H54 (cell line): ENCODE measurements at regions not wholly inside any gene's neighbourhood (a gene's known extent, or its start where the extent isn't known, plus 50 kb on each side); places are given as distances from the start of the nearest gene placed in this dataset.

ENCODE experiments used
- DNase-seq: peaks from one replicate; pipeline ENCODE4 v3.0.0; 2011; ENCODE audit warnings: low spot score, mixed read lengths; ENCODE audit not compliant: insufficient read length
- FAIRE-seq: peaks from 3 replicates; lab custom pipeline; 2011; peaks lifted over from hg19 to GRCh38; lab: Jason Lieb, UNC
- POLR2A ChIP-seq: IDR thresholded peaks from 2 replicates; pipeline ENCODE4 v1.6.1; 2011; ENCODE audit warnings: low read depth, mild to moderate bottlenecking, low read length

- DNase-seq (no peak), FAIRE-seq (peak; percentile 36)
- TF ChIP-seq POLR2A = no peak
Measured at GRCh38 chr15:38893925-38894242, 329.3 kb upstream of the RASGRP1 start.

- TF ChIP-seq POLR2A = no peak
- DNase-seq (no peak), FAIRE-seq (peak; percentile 93)
Measured at GRCh38 chr15:38894243-38894948, 329.8 kb upstream of the RASGRP1 start.

- DNase-seq (no peak), FAIRE-seq (peak; percentile 30)
- no peak for TF ChIP-seq POLR2A
Measured at GRCh38 chr15:38895326-38896255, 331.0 kb upstream of the RASGRP1 start.

GRCh38 chr15:38896647-38897046, 332.0 kb upstream of the RASGRP1 start:
- no peak for TF ChIP-seq POLR2A
- no peak for DNase-seq
- no peak for FAIRE-seq

GRCh38 chr15:38897551-38897950, 332.9 kb upstream of the RASGRP1 start:
- DNase-seq = no peak
- TF ChIP-seq POLR2A = no peak
- no peak for FAIRE-seq

- TF ChIP-seq POLR2A = no peak
- FAIRE-seq (no peak), DNase-seq (no peak)
Measured at GRCh38 chr15:38898236-38898635, 333.6 kb upstream of the RASGRP1 start.

GRCh38 chr15:38899300-38899699, 334.7 kb upstream of the RASGRP1 start:
- DNase-seq = no peak
- FAIRE-seq = peak; percentile 64
- no peak for TF ChIP-seq POLR2A

GRCh38 chr15:38904298-38904697, 339.7 kb upstream of the RASGRP1 start:
- FAIRE-seq (no peak), DNase-seq (no peak)
- TF ChIP-seq POLR2A = no peak

- no peak for TF ChIP-seq POLR2A
- FAIRE-seq (no peak), DNase-seq (no peak)
Measured at GRCh38 chr15:38905632-38906031, 341.0 kb upstream of the RASGRP1 start.

- no peak for TF ChIP-seq POLR2A
- no peak for FAIRE-seq
- DNase-seq = no peak
Measured at GRCh38 chr15:38920966-38921365, 356.4 kb upstream of the RASGRP1 start.

- FAIRE-seq = no peak
- no peak for DNase-seq
- no peak for TF ChIP-seq POLR2A
Measured at GRCh38 chr15:38921471-38921870, 356.9 kb upstream of the RASGRP1 start.

GRCh38 chr15:38928431-38928830, 363.8 kb upstream of the RASGRP1 start:
- FAIRE-seq (no peak), DNase-seq (no peak)
- TF ChIP-seq POLR2A = no peak

- DNase-seq = no peak
- no peak for TF ChIP-seq POLR2A
- peak; percentile 48 for FAIRE-seq
Measured at GRCh38 chr15:38930851-38931572, 366.4 kb upstream of the RASGRP1 start.
